Esophagus muscularis mucosa (tissue), 4 donors: ENCODE measurements at regions not wholly inside any gene's neighbourhood (a gene's known extent, or its start where the extent isn't known, plus 50 kb on each side); places are given as distances from the start of the nearest gene placed in this dataset.

ENCODE experiments used
- DNase-seq: peaks from one replicate; pipeline ENCODE4 v3.0.0-alpha.2; 2017; ENCODE audit errors: extremely low spot score
- H3K27ac ChIP-seq, 4 donors: fragments of 200-600 bp; sonication (generic); replicated peaks in 1 of 4; 1 replicate in 3 of 4; 2 replicates in 1 of 4; pipeline ENCODE4 v1.5.1; 2016 to 2019; ENCODE audit warnings: mild to moderate bottlenecking in 1 of 4
- H3K27me3 ChIP-seq, 4 donors: fragments of 200-600 bp; sonication (generic); one replicate each; pipeline versions ENCODE4 v1.5.1 to v1.6.0; 2016 to 2019
- H3K36me3 ChIP-seq, 4 donors: fragments of 200-600 bp; sonication (generic); one replicate each; pipeline ENCODE4 v1.5.1; 2016 to 2019
- H3K4me1 ChIP-seq, 4 donors: fragments of 200-600 bp; sonication (generic); one replicate each; pipeline ENCODE4 v1.5.1; 2016 to 2019
- H3K4me3 ChIP-seq, 4 donors: fragments of 200-600 bp; sonication (generic); 1 replicate in 2 of 4; 2 replicates in 2 of 4; pipeline ENCODE4 v1.5.1; 2016 to 2019; ENCODE audit warnings: mild to moderate bottlenecking in 4 of 4, moderate library complexity in 1 of 4
- H3K9me3 ChIP-seq, 4 donors: fragments of 200-600 bp; sonication (generic); 1 replicate in 3 of 4; 2 replicates in 1 of 4; pipeline ENCODE4 v1.5.1; 2016 to 2019
- CTCF ChIP-seq, 3 experiments: fragments of 200-600 bp in 2 of 3; fragments of 450-650 bp in 1 of 3; sonication (generic) in 2 of 3; IDR thresholded peaks; one replicate each; pipeline ENCODE4 v1.5.1; 2017 to 2019; ENCODE audit warnings: antibody characterized with exemption in 3 of 3, mild to moderate bottlenecking in 2 of 3, moderate library complexity in 1 of 3
- EP300 ChIP-seq: sonication (generic); formaldehyde crosslinking; IDR thresholded peaks from one replicate; pipeline ENCODE4 v1.6.1; 2017; ENCODE audit warnings: antibody characterized with exemption
- POLR2A ChIP-seq: fragments of 450-650 bp; IDR thresholded peaks from one replicate; pipeline ENCODE4 v1.6.1; 2017; ENCODE audit warnings: antibody characterized with exemption, moderate library complexity, mild to moderate bottlenecking, low read depth
- POLR2AphosphoS5 ChIP-seq, 2 donors: sonication (generic); formaldehyde crosslinking; IDR thresholded peaks; one replicate each; pipeline ENCODE4 v1.6.1; 2017; ENCODE audit warnings: antibody characterized with exemption in 2 of 2
- WGBS: methylation state at CpG from one replicate; pipeline ENCODE4 v1.1.5; 2018; 5-methylcytosine and 5-hydroxymethylcytosine counted together
- intact Hi-C: fragments of 100-400 bp; cut with DNase I; formaldehyde crosslinking; loops from one replicate; pipeline ENCODE4 v1.15.1; 2023

- WGBS, result 86% methylated on average over 3 of the region's 3 CpGs
These were observed 89.1 kb downstream of the PCDH18 start for GRCh38 chr4:137443031-137443800.

GRCh38 chr4:137432446-137433311, 99.6 kb downstream of the PCDH18 start:
- Histone ChIP-seq H3K36me3 (no peaks in the 10 kb centered on the region), H3K4me3 (no peak overlapping the region), H3K27me3 (no peaks in the 10 kb centered on the region), H3K9me3 (no peaks in the 10 kb centered on the region), H3K4me1 (no peaks in the 10 kb centered on the region), H3K27ac (no peak overlapping the region)
- TF ChIP-seq POLR2A (no peak), EP300 (no peak), CTCF (IDR thresholded peaks at IDR 0.05) (no peak), POLR2AphosphoS5 (IDR thresholded peaks at IDR 0.05) (no peak)
- DNase-seq, result no peak
- WGBS, result 40% methylated on average over 2 of the region's 2 CpGs
- intact Hi-C loops, result no loop called here

More at GRCh38 chr4:137443031-137443800, 89.1 kb downstream of the PCDH18 start:
- Histone ChIP-seq H3K27ac (no peak overlapping the region), H3K9me3 (no peaks in the 10 kb centered on the region), H3K4me1 (no peaks in the 10 kb centered on the region), H3K36me3 (no peaks in the 10 kb centered on the region), H3K4me3 (no peak overlapping the region), H3K27me3 (no peaks in the 10 kb centered on the region)
- no peak for DNase-seq
- no peak for TF ChIP-seq POLR2AphosphoS5 (IDR thresholded peaks at IDR 0.05)
- TF ChIP-seq EP300, result no peak
- no peak for TF ChIP-seq POLR2A
- no peak for TF ChIP-seq CTCF (IDR thresholded peaks at IDR 0.05)
- intact Hi-C loops, result no loop called here

DNA sequence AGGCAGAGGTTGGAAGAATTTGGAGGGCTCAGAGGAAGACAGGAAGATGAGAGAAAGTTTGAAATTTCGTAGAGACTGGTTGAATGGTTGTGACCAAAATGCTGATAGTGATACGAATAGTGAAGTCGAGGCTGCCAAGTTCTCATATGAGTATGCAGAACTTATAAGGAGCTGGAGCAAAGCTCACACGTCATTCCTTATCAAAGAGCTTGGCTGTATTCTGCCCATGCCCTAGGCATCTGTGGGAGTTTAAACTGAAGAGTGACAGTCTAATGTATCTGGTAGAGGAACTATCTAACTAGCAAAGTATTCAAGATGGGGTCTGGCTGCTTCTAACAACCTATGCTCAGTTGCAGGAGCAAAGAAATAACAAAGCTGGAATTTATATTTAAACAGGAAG, 102.1 kb downstream of the PCDH18 start:
- TF ChIP-seq POLR2AphosphoS5 (IDR thresholded peaks at IDR 0.05) (no peak), EP300 (no peak), POLR2A (no peak), CTCF (IDR thresholded peaks at IDR 0.05) (no peak)
- Histone ChIP-seq H3K27me3 (no peaks in the 10 kb centered on the region), H3K36me3 (no peaks in the 10 kb centered on the region), H3K4me1 (no peaks in the 10 kb centered on the region), H3K27ac (no peak overlapping the region), H3K4me3 (no peak overlapping the region), H3K9me3 (no peaks in the 10 kb centered on the region)
- DNase-seq, result no peak
- intact Hi-C loops, result no loop called here
- WGBS, result 93% methylated on average over 4 of the region's 4 CpGs

DNA sequence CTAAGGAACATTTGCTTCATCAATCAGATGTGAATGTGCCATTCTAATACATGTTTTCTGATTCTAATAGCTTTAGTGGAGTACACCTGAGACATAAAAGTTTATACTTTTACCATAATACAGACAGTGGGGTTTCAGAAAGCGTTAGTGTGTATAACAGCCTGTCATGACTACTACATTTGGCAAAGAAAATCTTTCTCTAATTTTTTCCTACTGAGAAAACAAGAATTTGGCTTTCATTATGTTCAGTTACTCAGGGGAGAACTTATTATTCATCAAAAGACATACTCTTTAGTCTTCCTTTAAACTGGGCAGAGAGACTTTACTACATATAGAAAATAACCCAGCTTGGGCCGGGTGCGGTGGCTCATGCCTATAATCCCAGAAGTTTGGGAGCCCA, 104.9 kb downstream of the PCDH18 start:
- DNase-seq, result no peak
- no peaks in the 10 kb centered on the region for H3K36me3 ChIP-seq
- no peaks in the 10 kb centered on the region for H3K9me3 ChIP-seq
- H3K4me1 ChIP-seq, result no peaks in the 10 kb centered on the region
- TF ChIP-seq POLR2AphosphoS5 (IDR thresholded peaks at IDR 0.05) (no peak), EP300 (no peak), CTCF (IDR thresholded peaks at IDR 0.05) (no peak), POLR2A (no peak)
- intact Hi-C loops, result no loop called here
- H3K27ac ChIP-seq, result no peak overlapping the region
- 73% methylated on average over 3 of the region's 3 CpGs for WGBS
- no peak overlapping the region for H3K4me3 ChIP-seq
- H3K27me3 ChIP-seq, result no peaks in the 10 kb centered on the region
